Endothelial cell of umbilical vein (primary cell): ENCODE measurements at regions not wholly inside any gene's neighbourhood (a gene's known extent, or its start where the extent isn't known, plus 50 kb on each side); places are given as distances from the start of the nearest gene placed in this dataset.

Source experiments
- CTCF ChIP-seq, 2 donors: IDR thresholded peaks; 1 replicate in 1 of 2; 2 replicates in 1 of 2; pipeline ENCODE4 v1.5.1; 2011; ENCODE audit warnings: low read length in 2 of 2, mild to moderate bottlenecking in 2 of 2, moderate library complexity in 2 of 2, control low read depth in 1 of 2, inconsistent platforms in 1 of 2, low read depth in 1 of 2; ENCODE audit not compliant: insufficient read depth in 1 of 2; ENCODE audit errors: extremely low read depth in 1 of 2
- MAX ChIP-seq: IDR thresholded peaks from 2 replicates; pipeline ENCODE4 v1.6.1; 2011; ENCODE audit not compliant: insufficient read depth, insufficient read length

- TF ChIP-seq MAX (no peak), CTCF (IDR thresholded peaks at IDR 0.05; ENCODE audit: extremely low read depth in 1 of 2, insufficient read depth in 1 of 2, low read depth in 1 of 2, low read length in 2 of 2) (no peak)
Measured at GRCh38 chr13:84211048-84211447, 328.8 kb upstream of the SLITRK1 start.
